HG02884 (cell line): ENCODE measurements at regions not wholly inside any gene's neighbourhood (a gene's known extent, or its start where the extent isn't known, plus 50 kb on each side); places are given as distances from the start of the nearest gene placed in this dataset.

Experiments
- ATAC-seq: cut with Tn5 transposase; IDR thresholded peaks from one replicate; pipeline ENCODE4 v1.9.1; 2021; ENCODE audit warnings: mild to moderate bottlenecking, moderate library complexity; ENCODE audit not compliant: unreplicated experiment

- ATAC-seq = no peak
Observed at GRCh38 chr21:39105836-39106235, 77.4 kb downstream of the PSMG1 start.

- no peak for ATAC-seq
Observed at GRCh38 chr21:39105341-39105765, 77.9 kb downstream of the PSMG1 start.

DNA sequence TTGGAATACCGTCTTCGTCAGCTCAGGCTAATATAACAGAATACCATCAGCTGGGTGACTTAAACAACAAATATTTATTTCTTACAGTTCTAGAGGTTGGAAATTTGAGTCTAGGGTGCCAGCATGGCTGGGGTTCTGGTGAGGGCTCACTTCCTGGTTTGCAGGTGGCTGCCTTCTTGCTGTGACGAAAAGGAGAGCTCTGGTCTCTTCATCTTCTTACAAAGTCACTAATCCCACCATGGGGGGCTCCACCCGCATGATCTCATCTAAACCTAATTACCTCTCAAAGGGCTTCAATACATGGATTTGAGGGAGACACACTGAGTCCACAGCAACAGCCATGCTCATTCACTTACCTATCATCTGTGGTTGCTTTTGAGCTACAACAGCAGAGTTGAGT, 78.3 kb downstream of the PSMG1 start:
- no peak for ATAC-seq

- no peak for ATAC-seq
Observed at GRCh38 chr21:39103689-39104088, 79.6 kb downstream of the PSMG1 start.

DNA sequence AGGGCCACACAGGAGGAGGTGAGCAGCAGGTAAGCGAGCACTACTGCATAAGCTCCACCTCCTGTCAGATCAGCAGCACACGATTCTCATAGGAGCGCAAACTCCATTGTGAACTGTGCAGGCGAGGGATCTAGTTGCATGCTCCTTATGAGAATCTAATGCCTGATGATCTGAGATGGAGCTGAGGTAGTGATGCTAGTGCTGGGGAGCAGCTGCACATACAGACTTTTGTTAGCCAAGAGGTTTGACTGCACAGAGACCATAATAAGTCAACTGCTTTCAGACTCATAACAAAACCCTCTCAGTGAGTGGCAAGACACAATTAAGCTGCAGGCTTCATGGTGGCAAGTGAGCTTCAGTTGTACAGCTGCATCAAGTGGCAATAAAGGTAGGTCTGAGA, 83.4 kb downstream of the PSMG1 start:
- ATAC-seq = no peak

DNA sequence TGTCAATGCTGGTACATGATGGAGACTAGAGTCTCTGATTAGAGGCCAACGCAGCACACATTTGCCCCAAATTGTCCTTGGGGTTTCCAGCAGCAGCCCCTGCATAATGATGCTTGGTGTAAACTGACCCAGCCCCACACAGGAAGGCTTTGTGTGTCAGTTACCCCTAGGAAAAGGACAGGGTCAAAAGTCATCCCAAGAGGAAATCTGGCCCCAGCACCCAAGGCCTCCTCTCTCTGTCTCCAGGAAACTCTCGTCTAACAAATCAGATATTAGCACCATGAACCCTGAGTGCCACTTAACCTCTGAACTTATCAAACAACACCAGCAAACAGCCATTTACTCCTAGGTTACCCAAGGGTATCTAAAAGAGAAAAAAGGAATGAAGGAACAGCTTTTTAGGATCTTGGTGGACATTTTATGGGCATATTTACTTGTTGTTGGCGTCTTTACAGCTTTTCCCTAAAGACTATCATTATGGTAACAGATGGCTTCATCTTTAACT, 84.5 kb downstream of the PSMG1 start:
- no peak for ATAC-seq

DNA sequence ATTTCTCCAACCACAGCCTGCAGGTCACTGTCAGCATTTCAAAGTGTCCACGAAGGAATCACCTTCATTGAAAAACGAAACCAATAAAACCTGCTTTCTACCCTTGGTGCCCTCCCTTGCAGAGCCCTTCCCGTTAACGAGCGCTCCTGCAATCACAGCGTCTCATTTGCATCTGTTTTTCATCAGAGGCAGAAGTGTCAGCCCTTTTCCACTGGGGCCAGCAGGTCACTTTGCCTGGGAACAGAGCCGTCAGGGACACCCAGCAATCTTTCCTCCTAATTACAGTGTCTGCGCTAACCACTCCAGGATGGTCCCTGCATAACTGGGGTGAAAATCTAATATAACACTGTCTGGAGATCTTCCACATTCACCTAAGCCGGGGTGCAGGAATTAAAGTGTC, 85.3 kb downstream of the PSMG1 start:
- ATAC-seq = no peak

DNA sequence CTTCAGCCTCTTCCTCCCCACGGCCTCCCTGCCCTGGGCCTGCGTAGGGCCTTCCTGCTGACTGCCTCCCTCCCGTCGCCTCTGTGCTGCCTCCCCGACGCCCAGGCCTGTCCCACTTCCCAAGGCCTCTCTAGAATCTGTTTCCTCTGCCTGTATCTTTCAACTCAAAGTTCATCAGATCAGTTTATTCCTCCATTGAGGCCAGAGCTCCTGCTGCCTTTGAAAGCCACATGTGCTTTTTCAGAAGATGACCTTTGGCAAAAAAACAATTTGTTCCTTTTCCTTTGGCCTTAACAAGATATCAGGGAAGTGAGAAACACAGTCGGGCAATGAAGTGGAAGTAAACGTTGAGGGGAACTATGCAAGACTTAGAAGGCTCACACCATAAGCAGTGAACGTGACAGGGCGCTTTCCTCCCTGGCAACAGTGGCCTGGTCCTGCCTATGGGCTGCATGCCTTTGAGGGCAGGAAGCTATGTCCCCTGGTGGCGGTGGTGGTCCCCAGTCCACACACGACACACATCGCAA, 85.9 kb downstream of the PSMG1 start:
- no peak for ATAC-seq

DNA sequence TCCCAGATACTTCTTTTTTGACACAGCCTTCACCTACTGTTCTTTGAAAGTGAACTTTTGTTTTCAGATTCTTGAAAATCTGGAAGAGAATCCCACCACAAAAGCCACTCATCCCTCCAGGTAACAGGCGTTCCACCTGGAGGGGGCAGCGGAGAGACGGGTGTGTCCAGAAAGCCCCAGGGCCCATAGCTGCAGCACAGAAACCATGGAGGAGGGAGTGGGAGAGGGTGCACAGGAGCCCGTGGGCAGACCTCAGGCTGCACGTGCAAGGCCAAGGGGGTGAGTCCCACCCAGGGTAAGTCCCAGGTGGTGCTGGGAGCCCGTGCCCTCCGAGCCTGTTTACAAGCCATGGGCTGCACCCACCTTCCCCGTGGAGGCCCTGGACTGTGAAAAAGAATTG, 86.5 kb downstream of the PSMG1 start:
- ATAC-seq = no peak

DNA sequence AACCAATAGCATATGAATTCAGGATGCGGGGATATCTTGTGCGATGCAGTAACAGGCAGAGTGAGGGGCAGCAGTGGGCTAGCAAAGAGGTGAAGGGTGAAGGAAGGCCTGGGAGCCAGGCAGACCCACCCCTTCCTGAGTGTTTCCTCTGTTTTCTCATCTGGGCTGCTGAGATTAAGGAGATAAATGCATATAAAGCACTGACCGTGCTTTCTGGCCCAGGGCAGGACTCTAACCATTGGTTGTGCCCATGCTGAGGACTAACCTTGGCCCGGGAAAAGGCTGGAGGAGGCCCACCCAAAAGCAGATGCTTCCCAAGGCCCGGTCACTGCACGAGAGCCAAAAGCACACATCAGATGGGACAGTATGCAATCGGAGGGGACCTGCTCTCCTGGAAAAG, 87.6 kb downstream of the PSMG1 start:
- no peak for ATAC-seq

GRCh38 chr21:39094847-39095579, 88.2 kb downstream of the PSMG1 start:
- no peak for ATAC-seq

DNA sequence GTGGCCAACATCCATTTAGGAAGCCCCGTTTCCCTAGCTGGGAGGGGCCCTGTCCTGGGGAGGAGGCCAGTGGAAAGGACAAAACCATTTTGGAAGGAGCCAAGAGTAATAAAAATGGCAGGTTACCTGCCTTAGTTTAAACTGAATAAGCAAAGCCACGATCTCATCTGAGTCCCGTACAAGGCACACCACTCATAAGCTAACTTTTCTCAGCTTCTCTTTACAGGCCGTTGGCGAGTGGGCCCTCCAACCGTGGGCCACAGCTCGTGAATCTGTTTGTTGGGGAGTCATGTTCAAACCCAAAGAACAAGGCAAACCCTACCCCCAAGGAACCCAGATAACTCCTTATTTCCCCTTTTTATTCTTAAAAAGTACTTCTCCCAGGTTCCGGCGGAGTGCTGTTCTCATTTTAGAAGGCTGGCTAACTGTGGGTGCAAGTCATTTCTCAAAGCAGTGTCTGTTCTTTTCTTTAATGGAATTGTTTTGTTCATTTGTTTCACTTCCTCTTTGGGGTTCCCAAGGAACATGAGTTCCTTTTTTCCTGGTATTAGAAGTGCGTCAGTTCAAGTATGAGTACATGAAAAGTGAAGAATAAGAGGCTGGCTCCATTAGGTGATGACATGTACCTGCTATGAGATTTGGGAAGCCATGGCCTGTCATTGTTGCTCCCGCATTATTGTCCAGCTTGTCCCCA, 89.0 kb downstream of the PSMG1 start:
- ATAC-seq = no peak

GRCh38 chr21:39093526-39093925, 89.7 kb downstream of the PSMG1 start:
- no peak for ATAC-seq

GRCh38 chr21:39088831-39089380, 94.3 kb downstream of the PSMG1 start:
- ATAC-seq = no peak

- ATAC-seq = no peak
Observed at GRCh38 chr21:39088031-39088370, 95.2 kb downstream of the PSMG1 start.

DNA sequence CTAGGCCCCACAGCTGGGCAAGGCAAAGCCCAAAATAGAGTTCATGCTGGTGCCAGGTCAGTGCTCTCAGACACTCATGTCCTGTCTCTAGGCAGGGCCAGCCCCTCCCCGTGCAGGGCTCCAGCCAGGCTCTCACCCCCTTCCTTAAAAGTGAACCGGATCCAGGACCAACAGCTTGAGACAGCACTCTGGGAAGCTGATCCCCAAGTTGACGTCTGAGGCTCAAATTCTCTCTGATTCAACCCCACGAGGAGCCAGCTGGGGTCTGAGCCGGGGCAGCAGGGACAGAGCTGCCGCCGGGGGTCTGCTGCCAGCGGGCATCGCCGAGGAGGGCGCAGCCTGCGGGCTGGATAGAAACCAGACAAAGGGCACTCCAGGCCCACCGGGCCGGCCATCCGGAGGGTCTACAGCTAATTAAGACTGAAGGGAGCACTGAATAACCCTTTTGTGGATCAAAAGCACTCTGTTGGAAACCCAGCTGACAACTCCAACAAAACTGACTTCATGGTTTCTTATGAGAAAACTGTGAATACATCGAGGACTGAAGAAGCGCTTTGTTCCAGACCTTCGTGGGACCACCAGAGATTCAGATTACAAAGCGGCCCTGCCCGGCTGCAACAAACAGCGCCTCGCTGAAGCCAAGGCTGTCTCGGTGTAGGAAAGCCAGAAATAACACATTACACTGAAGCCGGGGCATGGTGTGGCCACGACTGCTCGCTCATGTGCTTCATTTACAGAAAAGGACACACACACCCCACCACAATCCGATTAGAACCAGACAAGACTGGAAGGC, 95.8 kb downstream of the PSMG1 start:
- no peak for ATAC-seq

GRCh38 chr21:39086547-39086946, 96.7 kb downstream of the PSMG1 start:
- ATAC-seq = no peak

GRCh38 chr21:39085843-39086405, 97.3 kb downstream of the PSMG1 start:
- ATAC-seq = no peak

DNA sequence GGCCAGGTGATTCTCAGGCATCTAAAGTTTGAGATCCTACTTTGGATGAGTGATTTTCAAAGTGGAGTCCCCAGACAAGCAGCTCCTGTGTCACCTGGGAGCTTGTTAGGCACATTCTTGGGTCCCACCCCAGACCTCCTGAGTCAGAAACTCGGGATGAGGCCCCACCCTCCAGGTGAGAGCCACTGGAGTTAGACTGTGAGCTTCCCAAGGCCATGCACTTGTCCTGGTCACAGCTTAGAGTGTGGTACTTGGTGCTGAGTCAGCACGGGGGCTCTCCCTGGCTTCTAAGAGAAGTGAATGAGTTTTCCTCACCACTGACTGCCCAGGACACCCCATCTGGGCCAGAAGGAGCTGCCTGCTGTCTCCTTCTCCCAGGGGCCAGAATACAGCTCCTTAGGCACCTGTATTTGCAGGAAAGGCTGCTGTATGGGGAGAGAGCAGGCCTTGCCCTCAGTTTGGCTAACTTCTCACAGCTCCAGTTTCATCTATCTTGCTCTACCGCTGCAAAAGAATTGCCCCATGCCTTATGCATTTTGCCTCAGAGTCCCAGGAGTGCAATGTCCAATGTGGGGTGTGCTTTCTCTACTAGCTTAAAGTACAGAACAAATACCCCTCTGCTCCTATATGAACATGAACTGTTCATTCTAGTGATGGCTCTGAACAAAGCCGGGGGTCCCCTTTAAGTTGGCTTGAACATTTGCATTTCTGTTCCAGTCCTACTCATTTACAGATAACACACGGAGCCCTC, 98.1 kb downstream of the PSMG1 start:
- no peak for ATAC-seq

- ATAC-seq = no peak
Observed at GRCh38 chr21:39084073-39084472, 99.2 kb downstream of the PSMG1 start.
